SK-N-SH (cell line): ENCODE measurements at regions not wholly inside any gene's neighbourhood (a gene's known extent, or its start where the extent isn't known, plus 50 kb on each side); places are given as distances from the start of the nearest gene placed in this dataset.

Source experiments
- CTCF ChIA-PET: fragments of 300-600, 350-600 bp; formaldehyde crosslinking; extraction: SDS; loops from one replicate; lab custom pipeline; 2021; lab: Yijun Ruan, JAX
- POLR2A ChIA-PET: fragments of 350-600 bp; sonication (Branson Sonifier 250); formaldehyde crosslinking; extraction: SDS; loops from one replicate; lab custom pipeline; 2020; ENCODE audit warnings: antibody characterized with exemption, inconsistent platforms; lab: Yijun Ruan, JAX
- DNase-seq: peaks from one replicate; pipeline ENCODE4 v3.0.0; 2012
- H2AFZ ChIP-seq: fragments of 200-600 bp; sonication (generic); 2 replicates; pipeline ENCODE4 v1.8.1; 2016; ENCODE audit warnings: antibody characterized with exemption, mild to moderate bottlenecking, low read depth
- H3F3A ChIP-seq: fragments of 200-600 bp; sonication (generic); replicated peaks from 2 replicates; pipeline ENCODE3; 2016; ENCODE audit warnings: antibody characterized with exemption, mild to moderate bottlenecking; ENCODE audit not compliant: insufficient read depth
- H3K27ac ChIP-seq, 2 experiments: fragments of 200-500 bp in 1 of 2; fragments of 200-600 bp in 1 of 2; sonication (Bioruptor generic) in 1 of 2; sonication (generic), shearing (Covaris generic) in 1 of 2; 2 replicates each; pipeline versions ENCODE4 v1.5.1 to v1.6.1; 2014 to 2016; ENCODE audit warnings: low read depth in 2 of 2, inconsistent platforms in 1 of 2, low read length in 1 of 2, mild to moderate bottlenecking in 1 of 2, mixed read lengths in 1 of 2
- H3K27me3 ChIP-seq: fragments of 200-600 bp; sonication (generic), shearing (Covaris generic); 2 replicates; pipeline ENCODE4 v1.6.1; 2016; ENCODE audit warnings: mixed run types; ENCODE audit not compliant: insufficient read depth
- H3K36me3 ChIP-seq, 2 experiments: fragments of 200-500 bp in 1 of 2; fragments of 200-600 bp in 1 of 2; sonication (Bioruptor generic) in 1 of 2; sonication (generic) in 1 of 2; replicated peaks in 1 of 2; 2 replicates each; pipeline versions ENCODE3 to v1.5.1; 2014 to 2016; ENCODE audit warnings: low read length in 1 of 2, mild to moderate bottlenecking in 1 of 2; ENCODE audit not compliant: insufficient read depth in 2 of 2, control insufficient read depth in 1 of 2
- H3K4me1 ChIP-seq, 2 experiments: fragments of 200-500 bp in 1 of 2; fragments of 200-600 bp in 1 of 2; sonication (Bioruptor generic) in 1 of 2; sonication (generic), shearing (Covaris generic) in 1 of 2; 2 replicates each; pipeline versions ENCODE4 v1.5.1 to v1.6.1; 2014 to 2016; ENCODE audit warnings: low read depth in 1 of 2, low read length in 1 of 2, mixed run types in 1 of 2; ENCODE audit not compliant: insufficient read depth in 2 of 2, control insufficient read depth in 1 of 2
- H3K4me2 ChIP-seq: fragments of 200-600 bp; sonication (generic), shearing (Covaris generic); 2 replicates; pipeline ENCODE4 v1.6.1; 2017; ENCODE audit warnings: mixed run types
- H3K4me3 ChIP-seq, 2 experiments: fragments of 200-500 bp in 1 of 2; fragments of 200-600 bp in 1 of 2; sonication (Bioruptor generic) in 1 of 2; sonication (generic), shearing (Covaris generic) in 1 of 2; 2 replicates each; pipeline versions ENCODE4 v1.5.1 to v1.8.1; 2014 to 2016; ENCODE audit warnings: low read depth in 2 of 2, inconsistent platforms in 1 of 2, low read length in 1 of 2, mild to moderate bottlenecking in 1 of 2, mixed read lengths in 1 of 2, moderate library complexity in 1 of 2
- H3K79me2 ChIP-seq: fragments of 200-600 bp; sonication (generic); 2 replicates; pipeline ENCODE4 v1.8.1; 2017; ENCODE audit warnings: mild to moderate bottlenecking; ENCODE audit not compliant: insufficient read depth
- H3K9ac ChIP-seq: fragments of 200-600 bp; sonication (generic); 2 replicates; pipeline ENCODE4 v1.6.1; 2017; ENCODE audit warnings: mixed run types
- H3K9me2 ChIP-seq: fragments of 200-600 bp; sonication (generic); 2 replicates; pipeline ENCODE4 v1.6.1; 2017; ENCODE audit warnings: mixed run types
- H3K9me3 ChIP-seq: fragments of 200-600 bp; sonication (generic); 2 replicates; pipeline ENCODE4 v1.6.1; 2017; ENCODE audit warnings: mixed run types, mild to moderate bottlenecking, moderate library complexity
- H4K20me1 ChIP-seq: fragments of 200-600 bp; sonication (generic); 2 replicates; pipeline ENCODE4 v1.6.1; 2017; ENCODE audit warnings: mild to moderate bottlenecking, mixed run types; ENCODE audit not compliant: insufficient read depth
- CTCF ChIP-seq: fragments of 200-600 bp; sonication (generic); IDR thresholded peaks from 2 replicates; pipeline ENCODE4 v1.6.1; 2017; ENCODE audit warnings: antibody characterized with exemption, mild to moderate bottlenecking, moderate library complexity
- EZH2phosphoT487 ChIP-seq: fragments of 200-600 bp; sonication (generic); IDR thresholded peaks from 2 replicates; pipeline ENCODE4 v1.6.1; 2017; ENCODE audit warnings: low read depth, mixed run types, mild to moderate bottlenecking, antibody characterized with exemption, moderate library complexity, borderline replicate concordance
- FOSL2 ChIP-seq: IDR thresholded peaks from 2 replicates; pipeline ENCODE4 v1.4.0; 2012; ENCODE audit warnings: low read depth, mild to moderate bottlenecking, moderate library complexity, borderline replicate concordance
- FOXJ3 ChIP-seq: sonication (generic); formaldehyde crosslinking; IDR thresholded peaks from 2 replicates; pipeline ENCODE4 v1.5.1; 2020; ENCODE audit warnings: mild to moderate bottlenecking, missing genetic modification reagents
- GATA2 ChIP-seq: sonication (generic); formaldehyde crosslinking; IDR thresholded peaks from 2 replicates; pipeline ENCODE4 v1.5.0; 2020; ENCODE audit warnings: mild to moderate bottlenecking, missing genetic modification reagents
- IRF3 ChIP-seq: fragments of 150-350 bp; IDR thresholded peaks from 2 replicates; pipeline ENCODE4 v1.6.1; 2016; ENCODE audit warnings: mild to moderate bottlenecking, low read depth, low read length
- MAX ChIP-seq: IDR thresholded peaks from 2 replicates; pipeline ENCODE4 v1.4.0; 2012; ENCODE audit warnings: low read depth
- NFIC ChIP-seq: IDR thresholded peaks from 2 replicates; pipeline ENCODE4 v1.4.0; 2012; ENCODE audit warnings: borderline replicate concordance
- NRF1 ChIP-seq: IDR thresholded peaks from 2 replicates; pipeline ENCODE4 v1.6.1; 2012; ENCODE audit warnings: low read depth, mild to moderate bottlenecking, low read length
- PBX3 ChIP-seq: IDR thresholded peaks from 2 replicates; pipeline ENCODE4; 2012
- POLR2AphosphoS5 ChIP-seq: IDR thresholded peaks from 2 replicates; pipeline ENCODE4 v1.6.1; 2012; ENCODE audit warnings: low read depth, low read length
- RCOR1 ChIP-seq: fragments of 150-350 bp; IDR thresholded peaks from 2 replicates; pipeline ENCODE4 v1.6.1; 2017; ENCODE audit warnings: antibody characterized with exemption, low read length
- RXRA ChIP-seq: IDR thresholded peaks from 2 replicates; pipeline ENCODE4 v1.4.0; 2012; ENCODE audit warnings: low read depth, mild to moderate bottlenecking, borderline replicate concordance
- SIN3A ChIP-seq: IDR thresholded peaks from 2 replicates; pipeline ENCODE4 v1.6.1; 2012; ENCODE audit warnings: low read depth, mild to moderate bottlenecking, low read length, moderate library complexity, borderline replicate concordance
- TCF12 ChIP-seq: IDR thresholded peaks from 2 replicates; pipeline ENCODE4 v1.4.0; 2012
- TEAD4 ChIP-seq: IDR thresholded peaks from 2 replicates; pipeline ENCODE4 v1.4.0; 2012; ENCODE audit warnings: mild to moderate bottlenecking, borderline replicate concordance; ENCODE audit not compliant: insufficient read depth
- USF2 ChIP-seq: fragments of 150-350 bp; IDR thresholded peaks from 2 replicates; pipeline ENCODE4 v1.6.1; 2017; ENCODE audit warnings: antibody characterized with exemption, low read length, low read depth, borderline replicate concordance
- YY1 ChIP-seq: IDR thresholded peaks from 2 replicates; pipeline ENCODE4 v1.4.0; 2012; ENCODE audit warnings: low read depth, mild to moderate bottlenecking
- WGBS: methylation state at CpG from one replicate; pipeline ENCODE4 v1.1.6; 2017; ENCODE audit warnings: low lambda C conversion rate; 5-methylcytosine and 5-hydroxymethylcytosine counted together

- DNase-seq = no peak
- ChIA-PET POLR2A (no interaction called here), CTCF (no interaction called here)
- H3K4me2 ChIP-seq = no peak overlapping the region
- H3K9ac ChIP-seq = no peak overlapping the region
- H4K20me1 ChIP-seq = no peaks in the 10 kb centered on the region
- TF ChIP-seq SIN3A (no peak), GATA2 (CRISPR knock-in tag) (no peak), USF2 (no peak), IRF3 (no peak), RXRA (no peak), EZH2phosphoT487 (no peak), TCF12 (no peak), TEAD4 (no peak), CTCF (no peak), NFIC (no peak), YY1 (no peak), MAX (no peak)
- no peaks in the 10 kb centered on the region for H3K9me2 ChIP-seq
- H3K27me3 ChIP-seq = no peaks in the 10 kb centered on the region
- no peak overlapping the region for H3K4me3 ChIP-seq
- 38% methylated on average over 6 of the region's 6 CpGs for WGBS
- H3K79me2 ChIP-seq = no peaks in the 10 kb centered on the region
- no peaks in the 10 kb centered on the region for H3K4me1 ChIP-seq
- no peaks in the 10 kb centered on the region for H3F3A ChIP-seq
- H3K36me3 ChIP-seq = no peaks in the 10 kb centered on the region
- H2AFZ ChIP-seq = no peak overlapping the region
- H3K27ac ChIP-seq = no peak overlapping the region
- H3K9me3 ChIP-seq = no peaks in the 10 kb centered on the region
Measured at GRCh38 chr4:126687655-126688358, 945.0 kb upstream of the INTU start.

- Histone ChIP-seq H3K4me3 (no peak overlapping the region), H3K9me2 (no peaks in the 10 kb centered on the region), H3F3A (no peaks in the 10 kb centered on the region), H4K20me1 (no peaks in the 10 kb centered on the region), H2AFZ (no peak overlapping the region), H3K36me3 (no peaks in the 10 kb centered on the region), H3K4me1 (no peaks in the 10 kb centered on the region; a peak in 1 of 4 replicates), H3K4me2 (no peak overlapping the region), H3K27ac (no peak overlapping the region), H3K27me3 (no peaks in the 10 kb centered on the region), H3K9ac (no peak overlapping the region), H3K79me2 (no peaks in the 10 kb centered on the region), H3K9me3 (no peaks in the 10 kb centered on the region)
- WGBS = 96% methylated on average over 1 of the region's 1 CpG
- DNase-seq = no peak
- CTCF ChIA-PET = no interaction called here
- POLR2A ChIA-PET = no interaction called here
- TF ChIP-seq CTCF (no peak), PBX3 (no peak), NRF1 (no peak), TCF12 (no peak), FOSL2 (no peak), RCOR1 (no peak), FOXJ3 (no peak), POLR2AphosphoS5 (no peak)
Measured at GRCh38 chr4:126691797-126692196, 941.0 kb upstream of the INTU start.
